H7 (cell line): ENCODE measurements at regions not wholly inside any gene's neighbourhood (a gene's known extent, or its start where the extent isn't known, plus 50 kb on each side); places are given as distances from the start of the nearest gene placed in this dataset.
"Not testable (repeated sequence)": the region's sequence is repeated elsewhere in the genome, so short reads cannot be mapped to it uniquely, and the experiment has no call there.

Experiments
- DNase-seq: peaks from one replicate; pipeline ENCODE4 v3.0.0; 2012
- H3K27me3 ChIP-seq: 2 replicates; pipeline ENCODE4 v1.6.0; 2011; ENCODE audit warnings: mild to moderate bottlenecking, low read length; ENCODE audit not compliant: control insufficient read depth, insufficient read depth
- H3K36me3 ChIP-seq: replicated peaks from 2 replicates; pipeline ENCODE4 v1.5.1; 2011; ENCODE audit warnings: low read length; ENCODE audit not compliant: control insufficient read depth, insufficient read depth
- H3K4me3 ChIP-seq: 2 replicates; pipeline ENCODE4 v1.5.1; 2011; ENCODE audit warnings: low read depth, mild to moderate bottlenecking, control low read depth, low read length, moderate library complexity; ENCODE audit not compliant: insufficient read depth

- no peaks in the 10 kb centered on the region for H3K27me3 ChIP-seq
- no peak for DNase-seq
- no peaks in the 10 kb centered on the region for H3K36me3 ChIP-seq
- H3K4me3 ChIP-seq: no peak overlapping the region
These were observed 229.0 kb downstream of the MREG start for GRCh38 chr2:215784371-215784783.

- DNase-seq, H3K4me3 ChIP-seq, H3K27me3 ChIP-seq, H3K36me3 ChIP-seq: not testable (repeated sequence)
These were observed 229.7 kb downstream of the MREG start for GRCh38 chr2:215783640-215784039.

GRCh38 chr2:215782965-215783364 lies 230.4 kb downstream of the MREG start:
- DNase-seq: no peak
- Histone ChIP-seq H3K27me3 (no peaks in the 10 kb centered on the region), H3K36me3 (no peaks in the 10 kb centered on the region), H3K4me3 (no peak overlapping the region)

GRCh38 chr2:215782295-215782694 lies 231.1 kb downstream of the MREG start:
- Histone ChIP-seq H3K27me3 (no peaks in the 10 kb centered on the region), H3K4me3 (no peak overlapping the region), H3K36me3 (no peaks in the 10 kb centered on the region)
- DNase-seq: no peak

- no peak for DNase-seq
- Histone ChIP-seq H3K36me3 (no peaks in the 10 kb centered on the region), H3K4me3 (no peak overlapping the region), H3K27me3 (no peaks in the 10 kb centered on the region)
These were observed 232.3 kb downstream of the MREG start for GRCh38 chr2:215780907-215781685.

GRCh38 chr2:215780313-215780712 lies 233.0 kb downstream of the MREG start:
- Histone ChIP-seq H3K27me3 (no peaks in the 10 kb centered on the region), H3K36me3 (no peaks in the 10 kb centered on the region), H3K4me3 (no peak overlapping the region)
- no peak for DNase-seq

- no peak for DNase-seq
- H3K4me3 ChIP-seq: no peak overlapping the region
- no peaks in the 10 kb centered on the region for H3K27me3 ChIP-seq
- no peaks in the 10 kb centered on the region for H3K36me3 ChIP-seq
These were observed 233.4 kb downstream of the MREG start for GRCh38 chr2:215779912-215780311.

- Histone ChIP-seq H3K27me3 (no peaks in the 10 kb centered on the region), H3K4me3 (no peak overlapping the region), H3K36me3 (no peaks in the 10 kb centered on the region)
- DNase-seq: no peak
These were observed 235.8 kb downstream of the MREG start for GRCh38 chr2:215777465-215778044.

- DNase-seq: no peak
- Histone ChIP-seq H3K36me3 (no peaks in the 10 kb centered on the region), H3K4me3 (no peak overlapping the region), H3K27me3 (no peaks in the 10 kb centered on the region)
These were observed 238.2 kb downstream of the MREG start for GRCh38 chr2:215775106-215775505.

- Histone ChIP-seq H3K4me3 (no peak overlapping the region), H3K36me3 (no peaks in the 10 kb centered on the region), H3K27me3 (no peaks in the 10 kb centered on the region)
- DNase-seq: no peak
These were observed 239.6 kb downstream of the MREG start for GRCh38 chr2:215773728-215774127.

- DNase-seq: no peak
- Histone ChIP-seq H3K4me3 (no peak overlapping the region), H3K27me3 (no peaks in the 10 kb centered on the region)
These were observed 240.5 kb downstream of the MREG start for GRCh38 chr2:215772634-215773563.

GRCh38 chr2:215772003-215772402 lies 241.3 kb downstream of the MREG start:
- peak; percentile 15 for DNase-seq
- Histone ChIP-seq H3K4me3 (no peak overlapping the region), H3K27me3 (no peaks in the 10 kb centered on the region), H3K36me3 (no peaks in the 10 kb centered on the region)

More at GRCh38 chr2:215772634-215773563, 240.5 kb downstream of the MREG start:
- no peaks in the 10 kb centered on the region for H3K36me3 ChIP-seq

- no peaks in the 10 kb centered on the region for H3K27me3 ChIP-seq
- no peaks in the 10 kb centered on the region for H3K36me3 ChIP-seq
- H3K4me3 ChIP-seq: no peak overlapping the region
- DNase-seq: no peak
These were observed 242.1 kb downstream of the MREG start for GRCh38 chr2:215771241-215771640.

GRCh38 chr2:215770668-215771067 lies 242.7 kb downstream of the MREG start:
- no peaks in the 10 kb centered on the region for H3K27me3 ChIP-seq
- no peak for DNase-seq
- H3K4me3 ChIP-seq: no peak overlapping the region
- H3K36me3 ChIP-seq: no peaks in the 10 kb centered on the region

GRCh38 chr2:215769246-215769645 lies 244.1 kb downstream of the MREG start:
- Histone ChIP-seq H3K27me3 (no peaks in the 10 kb centered on the region), H3K36me3 (no peaks in the 10 kb centered on the region), H3K4me3 (no peak overlapping the region)
- no peak for DNase-seq
